ENCODE measurements at regions not wholly inside any gene's neighbourhood (a gene's known extent, or its start where the extent isn't known, plus 50 kb on each side); places are given as distances from the start of the nearest gene placed in this dataset.

DNA sequence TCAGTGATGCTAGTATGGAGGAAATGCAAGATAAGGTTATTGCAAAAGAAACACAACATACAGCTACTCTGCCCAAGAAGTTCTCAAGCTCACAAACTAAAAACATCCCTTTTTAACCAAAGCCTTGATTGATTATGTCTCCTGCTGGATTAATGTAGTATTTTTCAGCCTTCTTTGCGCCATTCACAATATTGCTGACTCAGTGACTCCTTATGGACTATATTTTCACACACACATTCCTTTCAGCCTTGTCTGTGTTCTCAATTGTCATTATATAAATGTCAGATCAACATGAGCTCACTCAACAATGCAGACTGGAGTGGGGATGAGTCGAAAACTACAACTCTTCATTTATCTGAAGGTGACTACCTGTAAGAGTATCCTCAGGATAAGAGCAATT lies 579.3 kb upstream of the CDH8 start:
- TF ChIP-seq, protein P1, sequence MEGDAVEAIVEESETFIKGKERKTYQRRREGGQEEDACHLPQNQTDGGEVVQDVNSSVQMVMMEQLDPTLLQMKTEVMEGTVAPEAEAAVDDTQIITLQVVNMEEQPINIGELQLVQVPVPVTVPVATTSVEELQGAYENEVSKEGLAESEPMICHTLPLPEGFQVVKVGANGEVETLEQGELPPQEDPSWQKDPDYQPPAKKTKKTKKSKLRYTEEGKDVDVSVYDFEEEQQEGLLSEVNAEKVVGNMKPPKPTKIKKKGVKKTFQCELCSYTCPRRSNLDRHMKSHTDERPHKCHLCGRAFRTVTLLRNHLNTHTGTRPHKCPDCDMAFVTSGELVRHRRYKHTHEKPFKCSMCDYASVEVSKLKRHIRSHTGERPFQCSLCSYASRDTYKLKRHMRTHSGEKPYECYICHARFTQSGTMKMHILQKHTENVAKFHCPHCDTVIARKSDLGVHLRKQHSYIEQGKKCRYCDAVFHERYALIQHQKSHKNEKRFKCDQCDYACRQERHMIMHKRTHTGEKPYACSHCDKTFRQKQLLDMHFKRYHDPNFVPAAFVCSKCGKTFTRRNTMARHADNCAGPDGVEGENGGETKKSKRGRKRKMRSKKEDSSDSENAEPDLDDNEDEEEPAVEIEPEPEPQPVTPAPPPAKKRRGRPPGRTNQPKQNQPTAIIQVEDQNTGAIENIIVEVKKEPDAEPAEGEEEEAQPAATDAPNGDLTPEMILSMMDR (IDR thresholded peaks at IDR 0.05) = no peak
- H3K27me3 ChIP-seq = no peaks in the 10 kb centered on the region
- no peak for DNase-seq (ENCODE audit: low spot score in 2 of 2)
- no peak overlapping the region for H3K4me3 ChIP-seq
- no peaks in the 10 kb centered on the region for H3K9me3 ChIP-seq
- intact Hi-C loops (cut with DNase I) = no loop called here
- no peaks in the 10 kb centered on the region for H3K36me3 ChIP-seq
- H3K27ac ChIP-seq = no peak overlapping the region
- no peaks in the 10 kb centered on the region for H3K4me1 ChIP-seq

DNA sequence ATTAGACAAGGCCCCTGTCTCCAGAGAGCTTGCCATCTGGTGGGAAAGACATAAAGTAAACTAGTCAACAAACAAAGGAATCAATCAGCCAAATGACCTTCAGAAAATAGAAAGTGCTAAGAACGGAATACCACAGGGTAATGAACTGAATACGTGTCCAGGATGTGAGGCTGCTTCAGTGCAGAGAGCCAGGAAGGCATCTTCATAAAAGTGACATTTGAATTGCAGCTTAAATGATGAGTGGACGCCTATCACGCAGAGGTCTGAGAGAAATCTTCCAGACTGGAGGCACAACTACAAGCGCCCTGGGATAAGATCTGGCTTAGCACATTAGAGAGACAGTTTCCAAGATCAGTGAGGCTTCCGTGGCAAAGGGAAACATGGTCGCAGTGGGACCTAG lies 574.1 kb upstream of the CDH8 start:
- intact Hi-C loops (cut with DNase I) = no loop called here
- Histone ChIP-seq H3K4me3 (no peak overlapping the region), H3K4me1 (no peaks in the 10 kb centered on the region), H3K36me3 (no peaks in the 10 kb centered on the region), H3K27ac (no peak overlapping the region), H3K27me3 (no peaks in the 10 kb centered on the region), H3K9me3 (no peaks in the 10 kb centered on the region)
- TF ChIP-seq, protein P1 (IDR thresholded peaks at IDR 0.05) = no peak
- DNase-seq (ENCODE audit: low spot score in 2 of 2) = no peak

DNA sequence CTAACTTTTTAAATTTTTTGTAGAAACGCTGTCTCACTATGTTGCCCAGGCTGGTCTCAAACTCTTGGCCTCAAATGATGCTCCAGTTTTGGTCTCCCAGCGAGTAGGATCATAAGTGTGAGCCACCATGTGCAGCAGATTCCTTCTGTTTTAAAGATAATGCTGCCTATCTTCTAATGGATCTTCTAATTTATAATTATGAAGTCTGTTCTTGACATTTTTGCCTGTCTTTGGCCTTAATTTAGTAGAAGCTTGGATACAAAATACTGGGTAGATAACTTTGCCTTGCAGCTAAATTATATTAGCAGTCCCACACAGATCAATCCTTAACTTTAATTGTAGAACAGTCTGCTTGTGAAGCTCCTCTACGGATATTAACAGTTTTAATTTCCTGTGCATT lies 566.6 kb upstream of the CDH8 start:
- no peaks in the 10 kb centered on the region for H3K27me3 ChIP-seq
- H3K36me3 ChIP-seq = no peaks in the 10 kb centered on the region
- no peak overlapping the region for H3K27ac ChIP-seq
- TF ChIP-seq, protein P1 (IDR thresholded peaks at IDR 0.05) = no peak
- no peak for DNase-seq (ENCODE audit: low spot score in 2 of 2)
- intact Hi-C loops (cut with DNase I) = no loop called here
- no peaks in the 10 kb centered on the region for H3K9me3 ChIP-seq
- no peak overlapping the region for H3K4me3 ChIP-seq
- no peaks in the 10 kb centered on the region for H3K4me1 ChIP-seq

DNA sequence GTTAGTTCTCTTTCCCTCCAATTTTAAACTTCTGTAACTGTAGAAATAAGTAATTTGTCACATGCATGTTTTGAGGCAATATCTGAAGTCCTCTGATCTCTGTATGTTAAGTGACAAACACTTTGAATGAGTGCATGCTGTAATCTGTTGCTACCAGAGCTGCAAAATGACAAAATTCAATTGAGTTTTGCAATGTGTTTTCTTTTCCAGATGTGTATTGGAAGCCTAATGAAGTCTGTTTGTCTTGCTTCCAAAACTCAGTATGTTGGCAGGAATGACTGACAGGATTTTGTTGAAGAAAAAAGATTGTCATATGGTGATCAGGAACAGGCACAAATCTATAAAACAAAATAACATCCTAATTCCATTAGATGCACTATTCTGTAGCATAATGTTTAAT lies 561.6 kb upstream of the CDH8 start:
- TF ChIP-seq, protein P1 (IDR thresholded peaks at IDR 0.05) = no peak
- intact Hi-C loops (cut with DNase I) = no loop called here

DNA sequence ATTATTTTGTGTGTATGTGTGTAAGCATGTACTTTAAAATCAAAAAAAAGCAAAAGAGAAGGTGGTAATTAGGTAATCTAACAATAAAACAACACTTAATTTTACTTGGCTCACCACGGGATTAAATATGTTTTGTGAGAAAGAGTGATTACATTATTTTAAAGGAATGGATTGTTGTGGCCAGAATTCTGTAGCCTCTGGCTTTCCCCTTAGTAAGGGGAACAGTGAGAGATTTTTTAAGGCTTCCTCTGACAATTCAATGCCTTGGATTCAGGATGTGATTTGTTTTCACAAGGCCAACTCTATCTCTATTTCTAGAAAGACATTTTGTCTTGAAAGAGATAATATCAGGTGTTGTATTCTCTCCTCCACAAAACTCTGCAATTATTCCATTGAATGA lies 560.3 kb upstream of the CDH8 start:
- H3K9me3 ChIP-seq = no peaks in the 10 kb centered on the region

More for the DNA sequence above, 561.6 kb upstream of the CDH8 start:
- DNase-seq (ENCODE audit: low spot score in 2 of 2) = no peak
- Histone ChIP-seq H3K27me3 (no peaks in the 10 kb centered on the region), H3K36me3 (no peaks in the 10 kb centered on the region), H3K4me1 (no peaks in the 10 kb centered on the region), H3K9me3 (no peaks in the 10 kb centered on the region), H3K27ac (no peak overlapping the region), H3K4me3 (no peak overlapping the region)

DNA sequence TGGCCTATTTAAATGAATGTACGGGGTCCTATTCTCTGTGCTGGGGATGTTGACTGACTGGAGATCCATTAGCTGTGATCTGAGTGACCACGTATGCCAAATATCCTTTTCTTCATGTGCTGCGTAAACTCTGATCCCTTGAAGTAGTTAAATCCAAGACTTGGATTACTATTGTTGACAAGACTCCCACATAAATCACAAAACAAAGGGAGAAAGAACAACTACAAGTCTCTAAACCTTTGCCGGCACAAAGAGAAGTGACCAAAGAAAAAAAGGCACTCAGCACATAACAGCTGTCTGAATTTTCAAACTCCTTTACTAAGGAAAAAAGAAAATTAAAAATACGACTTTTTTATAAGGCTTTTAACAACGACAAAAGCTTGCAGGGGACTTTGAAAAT lies 559.9 kb upstream of the CDH8 start:
- intact Hi-C loops (cut with DNase I) = no loop called here
- Histone ChIP-seq H3K4me1 (no peaks in the 10 kb centered on the region), H3K9me3 (no peaks in the 10 kb centered on the region), H3K4me3 (no peak overlapping the region), H3K27ac (no peak overlapping the region), H3K27me3 (no peaks in the 10 kb centered on the region), H3K36me3 (no peaks in the 10 kb centered on the region)
- DNase-seq (ENCODE audit: low spot score in 2 of 2) = no peak
- TF ChIP-seq, protein P1 (IDR thresholded peaks at IDR 0.05) = no peak

More for the DNA sequence above, 560.3 kb upstream of the CDH8 start:
- no peaks in the 10 kb centered on the region for H3K27me3 ChIP-seq
- H3K27ac ChIP-seq = no peak overlapping the region
- no peaks in the 10 kb centered on the region for H3K4me1 ChIP-seq
- no peak overlapping the region for H3K4me3 ChIP-seq
- no peak for DNase-seq (ENCODE audit: low spot score in 2 of 2)
- TF ChIP-seq, protein P1 (IDR thresholded peaks at IDR 0.05) = no peak
- intact Hi-C loops (cut with DNase I) = no loop called here
- H3K36me3 ChIP-seq = no peaks in the 10 kb centered on the region

Measured in ascending aorta (tissue), 2 donors.